ENCODE measurements at regions not wholly inside any gene's neighbourhood (a gene's known extent, or its start where the extent isn't known, plus 50 kb on each side); places are given as distances from the start of the nearest gene placed in this dataset.
A peak's percentile ranks its signal among the peaks of the same experiment; 100 is the strongest.

- no peak for TF ChIP-seq CTCF (IDR thresholded peaks at IDR 0.05; ENCODE audit: low read depth, low read length, missing control alignments)
- no peak for DNase-seq (ENCODE audit: low read depth)
- in situ Hi-C loops (cut with HindIII; ENCODE audit: low sequenced_read_pairs): no loop called here
- no peak overlapping the region for H3K4me3 ChIP-seq (ENCODE audit: low read depth, low read length)
Measured at GRCh38 chr7:49386792-49387191, 386.6 kb upstream of the VWC2 start.

DNA sequence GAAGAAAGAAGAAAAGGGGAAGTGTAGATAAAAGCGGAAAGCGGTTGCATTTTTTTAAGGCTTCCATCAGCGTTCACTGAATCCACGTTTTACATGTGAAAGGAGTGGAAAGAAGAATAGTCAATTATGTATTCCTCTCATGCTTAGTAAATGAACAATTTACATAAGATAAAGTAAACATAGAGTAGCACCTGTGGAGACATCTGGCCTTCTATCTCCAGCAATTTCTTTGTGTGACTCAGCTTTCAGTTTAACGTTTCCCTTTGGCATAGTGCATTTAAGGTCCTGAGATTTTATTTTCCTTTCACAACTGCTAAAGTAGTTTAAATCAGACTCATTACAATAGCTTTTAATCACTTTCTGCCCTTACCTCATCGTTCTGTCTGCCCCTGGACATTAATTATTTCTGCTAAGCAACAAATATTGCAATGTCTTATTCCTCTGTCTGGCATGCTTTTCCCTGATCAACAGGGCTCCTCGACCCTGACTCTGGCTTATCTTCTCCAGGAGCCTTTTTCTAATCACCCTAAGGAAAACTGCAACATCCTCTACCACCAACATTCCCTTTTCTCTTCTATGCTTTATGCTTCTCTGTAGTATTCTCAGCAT lies 383.5 kb upstream of the VWC2 start:
- in situ Hi-C loops (cut with HindIII; ENCODE audit: low sequenced_read_pairs): no loop called here
- no peak overlapping the region for H3K4me3 ChIP-seq (ENCODE audit: low read depth, low read length)
- DNase-seq (ENCODE audit: low read depth): no peak
- no peak for TF ChIP-seq CTCF (IDR thresholded peaks at IDR 0.05; ENCODE audit: low read depth, low read length, missing control alignments)

- no peak for TF ChIP-seq CTCF (IDR thresholded peaks at IDR 0.05; ENCODE audit: low read depth, low read length, missing control alignments)
- no peak overlapping the region for H3K4me3 ChIP-seq (ENCODE audit: low read depth, low read length)
- in situ Hi-C loops (cut with HindIII; ENCODE audit: low sequenced_read_pairs): no loop called here
- DNase-seq (ENCODE audit: low read depth): no peak
Measured at GRCh38 chr7:49396229-49396628, 377.2 kb upstream of the VWC2 start.

DNA sequence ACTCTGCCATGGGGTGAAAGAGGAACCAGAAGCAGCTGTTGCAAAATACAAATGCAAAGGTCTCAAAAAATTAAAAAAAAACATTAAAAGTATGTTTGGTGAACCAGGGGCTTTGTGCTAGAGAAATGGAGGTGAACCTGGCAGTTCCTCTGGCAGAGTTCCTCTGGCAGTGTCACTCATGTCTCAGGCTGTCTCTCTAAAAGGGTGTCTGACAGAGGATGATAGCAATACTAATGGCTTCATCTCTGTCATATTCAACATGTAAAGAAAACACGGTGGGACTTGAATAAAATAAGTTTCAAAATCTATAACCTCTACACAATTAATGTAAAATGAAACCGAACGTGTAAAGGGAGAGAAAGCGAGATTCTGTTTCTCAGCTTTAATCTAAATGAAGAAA lies 375.7 kb upstream of the VWC2 start:
- no peak for TF ChIP-seq CTCF (IDR thresholded peaks at IDR 0.05; ENCODE audit: low read depth, low read length, missing control alignments)
- in situ Hi-C loops (cut with HindIII; ENCODE audit: low sequenced_read_pairs): no loop called here
- no peak overlapping the region for H3K4me3 ChIP-seq (ENCODE audit: low read depth, low read length)
- no peak for DNase-seq (ENCODE audit: low read depth)

DNA sequence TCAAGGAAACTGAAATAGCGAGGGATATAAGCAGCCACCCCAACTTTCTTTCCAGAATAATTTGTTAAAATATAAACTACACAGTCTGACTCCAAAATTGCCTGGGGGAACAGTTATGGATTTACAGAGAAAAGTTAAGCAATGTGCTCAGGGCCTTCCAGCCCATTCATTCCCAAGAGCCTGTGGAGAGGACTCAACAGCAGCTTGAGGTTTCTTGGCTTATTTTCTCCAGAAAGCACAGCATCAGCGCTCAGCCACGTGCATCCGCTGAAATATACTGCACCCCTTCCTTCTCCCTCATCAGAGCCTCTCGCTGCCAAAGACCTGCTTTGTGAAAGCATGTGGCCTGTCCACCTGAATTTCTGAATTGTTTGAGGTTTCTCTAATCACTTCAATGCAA lies 375.2 kb upstream of the VWC2 start:
- peak; percentile 19 for DNase-seq (ENCODE audit: low read depth)
- in situ Hi-C loops (cut with HindIII; ENCODE audit: low sequenced_read_pairs): no loop called here
- H3K4me3 ChIP-seq (ENCODE audit: low read depth, low read length): no peak overlapping the region
- no peak for TF ChIP-seq CTCF (IDR thresholded peaks at IDR 0.05; ENCODE audit: low read depth, low read length, missing control alignments)

DNA sequence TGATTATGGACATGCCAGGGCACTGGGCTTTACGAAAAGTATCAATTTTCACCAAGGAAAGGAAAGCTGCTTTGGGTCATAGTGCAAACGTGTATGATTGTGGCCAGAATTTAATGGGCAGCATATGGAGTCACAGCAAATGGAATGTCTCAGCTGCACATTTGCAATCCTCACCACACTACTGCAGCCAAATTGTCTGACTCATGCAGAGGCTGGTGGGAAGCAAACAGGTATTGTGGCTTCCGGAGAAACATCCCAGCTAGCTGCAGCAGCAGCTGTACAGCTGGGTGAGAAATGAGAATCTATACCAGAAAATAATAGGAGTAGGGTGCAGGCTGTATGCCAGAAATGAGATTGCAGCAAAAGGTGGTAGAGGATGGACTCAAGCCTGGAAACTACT lies 374.7 kb upstream of the VWC2 start:
- H3K4me3 ChIP-seq (ENCODE audit: low read depth, low read length): no peak overlapping the region
- in situ Hi-C loops (cut with HindIII; ENCODE audit: low sequenced_read_pairs): no loop called here
- no peak for TF ChIP-seq CTCF (IDR thresholded peaks at IDR 0.05; ENCODE audit: low read depth, low read length, missing control alignments)
- peak; percentile 90 for DNase-seq (ENCODE audit: low read depth)
